ENCODE measurements at regions not wholly inside any gene's neighbourhood (a gene's known extent, or its start where the extent isn't known, plus 50 kb on each side); places are given as distances from the start of the nearest gene placed in this dataset.

GRCh38 chr2:236755278-236755840 lies 185.7 kb downstream of the ACKR3 start (continued):
- TF ChIP-seq ZBTB33 (IDR thresholded peaks at IDR 0.05; ENCODE audit: borderline replicate concordance, low read depth) (no peak), FOXM1 (IDR thresholded peaks at IDR 0.05; ENCODE audit: low read depth) (no peak), EP300 (IDR thresholded peaks at IDR 0.05; ENCODE audit: borderline replicate concordance in 1 of 2, low read depth in 1 of 2, low read length in 1 of 2) (no peak), RCOR1 (IDR thresholded peaks at IDR 0.05; ENCODE audit: low read length) (no peak)

GRCh38 chr2:236758406-236758805 lies 188.8 kb downstream of the ACKR3 start:
- ChIA-PET POLR2A (no interaction called here), CTCF (no interaction called here)
- no peaks in the 10 kb centered on the region for H3K9me2 ChIP-seq

More at GRCh38 chr2:236758406-236758805, 188.8 kb downstream of the ACKR3 start:
- WGBS (ENCODE audit: low lambda C conversion rate): 43% methylated on average over 2 of the region's 2 CpGs
- H3K4me3 ChIP-seq (ENCODE audit: low read depth in 2 of 2, low read length in 1 of 2): no peak overlapping the region
- no peak for DNase-seq
- H3K9ac ChIP-seq: no peak overlapping the region
- H2AFZ ChIP-seq (ENCODE audit: low read depth): no peak overlapping the region
- H3K27me3 ChIP-seq (ENCODE audit: insufficient read depth): peaks cover 11% of the 10 kb centered on the region; the same call in 1 of the 2 replicates
- no peak overlapping the region for H3K4me2 ChIP-seq
- no peak overlapping the region for H3K27ac ChIP-seq (ENCODE audit: low read depth in 2 of 2, low read length in 1 of 2)
- TF ChIP-seq IRF3 (IDR thresholded peaks at IDR 0.05; ENCODE audit: low read depth, low read length): no peak
- TF ChIP-seq GABPA (IDR thresholded peaks at IDR 0.05; ENCODE audit: low read depth): no peak
- no peak for TF ChIP-seq MEF2A (IDR thresholded peaks at IDR 0.05; ENCODE audit: borderline replicate concordance, low read depth)
- no peak for TF ChIP-seq ELF1 (IDR thresholded peaks at IDR 0.05)
- TF ChIP-seq MXI1 (IDR thresholded peaks at IDR 0.05; ENCODE audit: low read depth, low read length): no peak
- TF ChIP-seq SIN3A (IDR thresholded peaks at IDR 0.05; ENCODE audit: borderline replicate concordance, low read depth, low read length): no peak
- TF ChIP-seq, protein P1, sequence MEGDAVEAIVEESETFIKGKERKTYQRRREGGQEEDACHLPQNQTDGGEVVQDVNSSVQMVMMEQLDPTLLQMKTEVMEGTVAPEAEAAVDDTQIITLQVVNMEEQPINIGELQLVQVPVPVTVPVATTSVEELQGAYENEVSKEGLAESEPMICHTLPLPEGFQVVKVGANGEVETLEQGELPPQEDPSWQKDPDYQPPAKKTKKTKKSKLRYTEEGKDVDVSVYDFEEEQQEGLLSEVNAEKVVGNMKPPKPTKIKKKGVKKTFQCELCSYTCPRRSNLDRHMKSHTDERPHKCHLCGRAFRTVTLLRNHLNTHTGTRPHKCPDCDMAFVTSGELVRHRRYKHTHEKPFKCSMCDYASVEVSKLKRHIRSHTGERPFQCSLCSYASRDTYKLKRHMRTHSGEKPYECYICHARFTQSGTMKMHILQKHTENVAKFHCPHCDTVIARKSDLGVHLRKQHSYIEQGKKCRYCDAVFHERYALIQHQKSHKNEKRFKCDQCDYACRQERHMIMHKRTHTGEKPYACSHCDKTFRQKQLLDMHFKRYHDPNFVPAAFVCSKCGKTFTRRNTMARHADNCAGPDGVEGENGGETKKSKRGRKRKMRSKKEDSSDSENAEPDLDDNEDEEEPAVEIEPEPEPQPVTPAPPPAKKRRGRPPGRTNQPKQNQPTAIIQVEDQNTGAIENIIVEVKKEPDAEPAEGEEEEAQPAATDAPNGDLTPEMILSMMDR (IDR thresholded peaks at IDR 0.05): no peak
- no peak for TF ChIP-seq TEAD4 (IDR thresholded peaks at IDR 0.05; ENCODE audit: borderline replicate concordance, insufficient read depth)
- TF ChIP-seq PBX3 (IDR thresholded peaks at IDR 0.05): no peak
- TF ChIP-seq POLR2AphosphoS5 (IDR thresholded peaks at IDR 0.05; ENCODE audit: low read depth, low read length): no peak
- no peaks in the 10 kb centered on the region for H3K4me1 ChIP-seq (ENCODE audit: control insufficient read depth in 1 of 2, insufficient read depth in 2 of 2, low read depth in 1 of 2, low read length in 1 of 2)
- H3F3A ChIP-seq (replicated peaks; ENCODE audit: insufficient read depth): no peaks in the 10 kb centered on the region
- no peaks in the 10 kb centered on the region for H3K9me3 ChIP-seq
- H3K36me3 ChIP-seq (replicated peaks in 1 of 2; ENCODE audit: control insufficient read depth in 1 of 2, insufficient read depth in 2 of 2, low read length in 1 of 2): no peaks in the 10 kb centered on the region
- no peaks in the 10 kb centered on the region for H4K20me1 ChIP-seq (ENCODE audit: insufficient read depth)
- no peaks in the 10 kb centered on the region for H3K79me2 ChIP-seq (ENCODE audit: insufficient read depth)
